GM18499 (cell line): ENCODE measurements at regions not wholly inside any gene's neighbourhood (a gene's known extent, or its start where the extent isn't known, plus 50 kb on each side); places are given as distances from the start of the nearest gene placed in this dataset.

ENCODE experiments used
- ATAC-seq: cut with Tn5 transposase; IDR thresholded peaks from one replicate; pipeline ENCODE4 v1.9.1; 2021; ENCODE audit warnings: moderate number of reproducible peaks; ENCODE audit not compliant: insufficient read depth, unreplicated experiment

- no peak for ATAC-seq
Measured at GRCh38 chr6:165808021-165808420, 145.0 kb upstream of the PDE10A start.

- no peak for ATAC-seq
Measured at GRCh38 chr6:165807249-165807960, 144.4 kb upstream of the PDE10A start.

- ATAC-seq, result no peak
Measured at GRCh38 chr6:165806126-165806810, 143.2 kb upstream of the PDE10A start.

- ATAC-seq, result no peak
Measured at GRCh38 chr6:165805636-165806035, 142.6 kb upstream of the PDE10A start.

GRCh38 chr6:165805067-165805555 is 142.1 kb upstream of the PDE10A start:
- no peak for ATAC-seq

- no peak for ATAC-seq
Measured at GRCh38 chr6:165804331-165805066, 141.5 kb upstream of the PDE10A start.

- ATAC-seq, result no peak
Measured at GRCh38 chr6:165800337-165800736, 137.3 kb upstream of the PDE10A start.

GRCh38 chr6:165799391-165800153 is 136.5 kb upstream of the PDE10A start:
- no peak for ATAC-seq

- no peak for ATAC-seq
Measured at GRCh38 chr6:165798991-165799390, 135.9 kb upstream of the PDE10A start.

GRCh38 chr6:165794179-165794601 is 131.1 kb upstream of the PDE10A start:
- no peak for ATAC-seq

- ATAC-seq, result no peak
Measured at GRCh38 chr6:165793287-165793825, 130.3 kb upstream of the PDE10A start.

GRCh38 chr6:165791876-165792437 is 128.9 kb upstream of the PDE10A start:
- no peak for ATAC-seq

GRCh38 chr6:165791306-165791705 is 128.3 kb upstream of the PDE10A start:
- no peak for ATAC-seq

GRCh38 chr6:165782812-165783211 is 119.8 kb upstream of the PDE10A start:
- ATAC-seq, result no peak

- ATAC-seq, result no peak
Measured at GRCh38 chr6:165782134-165782533, 119.1 kb upstream of the PDE10A start.

- no peak for ATAC-seq
Measured at GRCh38 chr6:165777680-165778079, 114.6 kb upstream of the PDE10A start.

- no peak for ATAC-seq
Measured at GRCh38 chr6:165776691-165777090, 113.7 kb upstream of the PDE10A start.

- ATAC-seq, result no peak
Measured at GRCh38 chr6:165775721-165776120, 112.7 kb upstream of the PDE10A start.

- ATAC-seq, result no peak
Measured at GRCh38 chr6:165774903-165775601, 112.0 kb upstream of the PDE10A start.
